Iris pigment epithelial cell (primary cell): ENCODE measurements at regions not wholly inside any gene's neighbourhood (a gene's known extent, or its start where the extent isn't known, plus 50 kb on each side); places are given as distances from the start of the nearest gene placed in this dataset.
A peak's percentile ranks its signal among the peaks of the same experiment; 100 is the strongest.
"Not testable (repeated sequence)": the region's sequence is repeated elsewhere in the genome, so short reads cannot be mapped to it uniquely, and the experiment has no call there.

Source experiments
- DNase-seq: peaks from one replicate; pipeline ENCODE4 v3.0.0-alpha.2; 2011; ENCODE audit warnings: low read depth

DNA sequence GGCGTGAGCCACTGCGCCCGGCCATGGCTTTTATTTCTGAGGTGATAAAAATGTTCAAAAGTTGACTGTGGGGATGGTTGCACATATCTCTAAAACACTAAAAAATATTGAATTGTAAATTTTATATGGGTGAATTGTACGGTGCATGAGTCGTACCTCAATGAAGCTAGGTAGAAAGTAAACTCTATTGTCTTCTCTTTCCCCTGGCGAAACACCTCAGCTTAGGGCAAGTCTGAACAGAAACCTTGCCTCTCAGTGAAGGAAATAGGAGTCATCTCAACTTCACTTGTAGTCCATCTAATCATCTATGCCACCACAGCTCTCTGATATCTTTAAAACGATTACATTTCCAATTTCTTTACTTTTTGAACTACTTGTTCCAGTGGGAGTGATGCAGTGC lies 309.6 kb downstream of the SPATA31A1 start:
- not testable (repeated sequence) for DNase-seq

DNA sequence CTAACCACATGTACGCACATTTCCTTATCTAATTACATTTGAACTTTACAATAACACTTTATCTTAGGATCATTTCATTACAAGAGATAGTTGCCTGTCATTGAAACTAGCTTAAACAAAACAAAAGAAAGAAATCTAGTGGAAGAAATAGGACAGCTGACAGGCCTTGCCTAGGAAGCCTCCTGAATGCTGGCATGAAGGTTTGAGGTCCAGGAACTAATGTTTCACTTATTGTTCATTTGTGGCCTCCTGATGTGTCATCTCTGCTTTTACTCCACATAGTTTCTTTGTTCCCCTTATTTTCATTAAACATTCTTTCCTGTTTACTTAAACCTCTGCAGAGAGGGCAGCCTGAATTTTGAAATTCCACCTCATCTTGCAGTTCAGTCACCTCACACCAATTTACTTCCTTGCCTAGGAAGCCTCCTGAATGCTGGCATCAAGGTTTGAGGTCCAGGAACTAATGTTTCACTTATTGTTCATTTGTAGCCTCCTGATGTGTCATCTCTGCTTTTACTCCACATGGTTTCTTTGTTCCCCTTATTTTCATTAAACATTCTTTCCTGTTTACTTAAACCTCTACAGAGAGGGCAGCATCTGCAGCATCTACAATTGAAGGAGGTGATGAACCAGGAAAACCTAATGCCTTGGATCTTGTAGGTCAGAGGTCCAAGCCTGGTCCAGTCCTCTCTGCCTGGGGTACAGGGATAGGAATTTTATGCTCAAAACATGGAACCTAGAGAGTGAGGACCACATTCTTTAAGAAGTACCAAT lies 319.2 kb downstream of the SPATA31A1 start:
- not testable (repeated sequence) for DNase-seq

DNA sequence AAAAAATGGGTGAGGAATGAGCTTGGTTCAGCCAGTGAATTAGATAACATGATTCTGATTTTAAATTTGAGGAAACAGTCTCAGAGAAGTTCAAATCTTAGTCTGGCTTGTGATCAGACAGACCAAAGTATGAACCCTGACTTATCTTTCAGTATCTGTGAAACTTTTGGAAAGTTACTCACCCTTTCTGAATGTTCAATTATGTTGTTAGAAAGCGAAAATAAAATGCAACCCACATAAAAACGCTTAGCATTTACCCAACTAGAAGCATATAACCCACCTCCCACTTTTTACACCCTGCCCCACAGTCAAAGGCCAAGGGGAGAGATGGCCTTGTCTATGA lies 319.7 kb downstream of the SPATA31A1 start:
- DNase-seq = not testable (repeated sequence)

DNA sequence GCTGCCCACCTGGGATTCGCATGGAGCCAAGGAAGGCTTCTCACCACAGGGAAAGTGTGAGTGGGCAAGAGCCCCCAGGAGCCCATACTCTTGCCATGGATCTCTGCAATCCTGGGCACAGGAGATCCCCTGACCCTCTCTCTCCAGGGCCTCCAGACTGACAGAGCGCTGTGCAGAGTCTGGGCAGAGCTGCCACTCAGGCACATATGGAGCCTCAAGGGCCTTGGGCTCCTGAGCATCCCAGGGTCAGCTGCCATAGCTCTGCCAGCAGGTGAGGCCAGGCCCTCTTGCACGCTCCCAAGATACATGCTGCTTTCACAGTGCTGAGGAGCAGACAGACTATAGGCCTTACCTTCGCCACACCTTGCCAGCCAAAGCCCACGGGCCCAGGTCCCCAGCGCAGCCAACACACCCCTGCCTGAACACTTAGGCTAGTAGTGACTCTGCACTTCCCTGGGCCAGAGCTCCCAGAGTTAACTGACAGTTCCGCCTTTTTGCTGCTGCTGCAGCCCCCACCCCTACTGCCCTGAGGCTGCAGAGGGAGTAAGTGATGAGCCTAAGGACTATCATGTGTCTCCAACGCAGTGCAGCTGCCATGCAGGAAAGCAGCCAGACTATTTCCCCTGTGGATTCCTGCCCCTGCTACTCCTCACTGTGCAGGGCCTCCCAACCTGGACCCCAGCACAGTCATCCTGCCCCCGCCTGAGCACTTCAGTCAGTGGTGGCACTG lies 323.2 kb downstream of the SPATA31A1 start:
- DNase-seq = not testable (repeated sequence)

DNA sequence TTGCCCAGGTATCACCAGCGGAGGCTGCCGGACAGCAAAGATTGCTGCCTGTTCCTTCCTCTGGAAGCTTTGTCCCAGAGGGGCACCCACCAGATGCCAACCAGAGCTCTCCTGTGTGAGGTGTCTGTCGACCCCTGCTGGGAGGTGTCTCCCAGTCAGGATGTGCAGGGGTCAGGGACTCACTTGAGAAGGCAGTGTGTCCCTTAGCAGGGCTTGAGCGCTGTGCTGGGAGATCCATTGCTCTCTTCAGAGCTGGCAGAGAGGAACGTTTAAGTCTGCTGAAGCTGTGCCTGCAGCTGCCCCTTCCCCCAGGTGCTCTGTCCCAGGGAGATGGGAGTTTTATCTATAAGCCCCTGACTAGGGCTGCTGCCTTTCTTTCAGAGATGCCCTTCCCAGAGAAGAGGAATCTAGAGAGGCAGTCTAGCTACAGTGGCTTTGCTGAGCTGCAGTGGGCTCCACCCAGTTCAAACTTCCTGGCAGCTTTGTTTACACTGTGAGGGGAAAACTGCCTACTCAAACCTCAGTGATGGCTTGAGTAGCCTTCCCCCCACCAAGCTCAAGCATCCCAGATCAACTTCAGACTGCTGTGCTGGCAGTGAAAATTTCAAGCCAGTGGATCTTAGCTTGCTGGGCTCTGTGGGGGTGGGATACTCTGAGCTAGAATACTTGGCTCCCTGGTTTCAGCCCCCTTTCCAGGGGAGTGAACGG lies 325.4 kb downstream of the SPATA31A1 start:
- DNase-seq = not testable (repeated sequence)

DNA sequence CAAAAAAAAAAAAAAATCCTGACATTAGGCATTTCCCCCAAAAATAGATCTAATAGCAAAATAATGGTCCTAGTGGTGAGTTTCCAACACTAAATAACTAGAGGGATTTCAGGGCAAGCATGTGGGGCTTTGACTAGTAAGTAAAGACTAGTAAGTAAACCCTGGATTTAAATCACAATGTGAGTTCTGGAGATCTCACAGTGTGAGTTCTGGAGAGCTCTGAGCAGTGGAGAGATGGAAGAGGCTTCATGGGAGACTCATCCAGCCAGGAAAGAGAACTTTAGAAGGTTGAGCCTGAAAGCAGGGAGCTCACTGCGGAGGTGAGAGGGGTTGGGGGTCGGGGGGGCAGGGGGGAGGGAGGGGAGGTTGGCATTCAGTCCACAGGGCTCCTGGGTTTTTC lies 373.4 kb downstream of the SPATA31A1 start:
- DNase-seq = not testable (repeated sequence)

DNA sequence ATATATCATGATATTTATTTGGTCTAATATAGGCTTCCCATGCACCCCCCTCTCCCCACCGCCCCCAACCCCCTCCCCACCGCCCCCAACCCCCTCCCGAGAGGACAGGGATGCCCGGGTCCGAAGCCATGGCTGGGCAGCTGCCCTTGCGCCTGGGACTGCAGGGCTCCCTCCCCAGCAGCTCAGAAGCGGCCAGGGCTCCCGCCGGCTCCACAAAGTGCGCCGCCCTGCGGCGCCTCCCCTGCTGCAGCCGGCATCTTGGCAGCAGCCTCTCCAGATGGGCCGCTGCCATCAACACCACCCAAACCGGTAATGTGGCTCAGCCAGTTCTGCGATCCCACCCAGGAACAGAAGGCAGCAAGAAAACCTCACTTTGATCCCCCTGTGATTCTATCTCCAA lies 389.4 kb downstream of the SPATA31A1 start:
- DNase-seq = not testable (repeated sequence)

DNA sequence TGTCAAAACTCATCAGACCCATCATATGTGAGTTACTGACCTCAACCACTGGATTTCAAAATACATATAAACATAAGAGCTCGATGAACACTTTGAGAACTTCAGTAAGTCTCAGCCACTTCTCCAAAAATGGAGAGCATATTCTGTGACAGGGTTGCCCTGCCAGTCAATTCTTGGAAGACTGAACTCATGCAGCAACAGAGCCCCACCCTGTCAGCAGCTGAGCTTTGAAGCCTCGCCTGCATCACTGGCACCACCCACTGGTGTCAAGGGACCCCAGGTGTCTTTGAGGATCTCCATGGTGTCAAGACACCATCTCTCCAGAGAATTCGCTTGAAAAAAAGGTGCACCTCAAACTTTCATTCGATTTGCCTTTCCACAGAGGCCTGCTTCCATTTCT lies 420.1 kb downstream of the SPATA31A1 start:
- not testable (repeated sequence) for DNase-seq

DNA sequence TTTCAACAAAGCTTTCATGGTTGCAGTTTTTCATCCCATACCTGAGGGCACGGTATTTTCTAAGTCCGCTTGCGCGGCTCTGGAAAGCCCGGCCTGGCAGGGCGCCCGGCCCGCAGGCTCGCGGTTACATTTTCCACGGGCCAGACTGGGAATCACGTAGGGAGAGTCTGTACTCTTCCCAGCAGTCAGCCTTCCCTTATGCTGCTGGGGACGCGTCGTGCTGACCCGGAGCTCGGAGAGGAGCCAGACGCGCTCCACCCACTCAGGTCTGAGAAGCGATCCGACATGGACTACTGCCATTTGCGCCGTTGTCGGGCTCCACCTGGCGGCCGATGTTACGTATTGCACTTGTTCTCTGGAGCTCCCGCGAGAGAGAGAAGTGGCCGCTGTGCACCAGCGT lies 435.9 kb downstream of the SPATA31A1 start:
- not testable (repeated sequence) for DNase-seq

DNA sequence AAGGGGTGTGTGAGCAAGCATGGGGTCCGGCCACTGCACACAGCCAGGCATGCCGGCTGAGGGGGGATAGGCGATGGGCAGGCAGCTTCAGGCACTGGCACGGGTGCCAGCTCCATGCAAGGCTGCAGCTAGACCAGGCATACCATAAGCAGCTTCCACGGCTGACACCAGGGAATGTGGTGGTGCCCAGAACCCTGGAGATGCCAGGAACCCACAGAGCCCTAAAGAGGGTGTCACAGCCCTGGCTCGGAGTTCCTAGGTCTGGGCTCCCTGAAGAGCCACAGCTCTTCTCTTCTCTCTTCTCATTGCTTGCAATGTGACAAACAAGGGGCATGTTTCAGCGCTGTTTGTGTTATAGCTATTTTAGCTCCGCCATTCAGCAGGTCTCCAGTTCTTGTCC lies 442.5 kb downstream of the SPATA31A1 start:
- not testable (repeated sequence) for DNase-seq

DNA sequence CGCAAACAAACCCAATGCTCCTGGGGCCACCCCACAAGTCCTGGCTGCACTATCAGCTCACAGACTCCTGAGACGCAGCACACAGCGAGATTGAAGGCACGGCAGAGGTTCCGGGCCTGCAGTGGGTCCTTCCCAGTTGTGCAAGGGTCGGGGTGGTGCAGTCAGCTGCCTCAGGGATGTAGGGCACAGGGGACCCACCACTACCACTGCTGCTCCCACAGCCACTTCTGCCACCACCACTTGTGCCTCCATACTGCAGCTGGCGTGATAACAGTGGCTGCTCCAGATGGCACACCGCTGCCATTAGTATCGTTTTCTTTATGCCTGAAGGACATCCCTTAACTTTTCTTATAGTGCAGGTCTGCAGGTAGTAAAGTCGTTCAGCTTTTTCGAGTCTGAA lies 443.8 kb downstream of the SPATA31A1 start:
- DNase-seq = not testable (repeated sequence)

DNA sequence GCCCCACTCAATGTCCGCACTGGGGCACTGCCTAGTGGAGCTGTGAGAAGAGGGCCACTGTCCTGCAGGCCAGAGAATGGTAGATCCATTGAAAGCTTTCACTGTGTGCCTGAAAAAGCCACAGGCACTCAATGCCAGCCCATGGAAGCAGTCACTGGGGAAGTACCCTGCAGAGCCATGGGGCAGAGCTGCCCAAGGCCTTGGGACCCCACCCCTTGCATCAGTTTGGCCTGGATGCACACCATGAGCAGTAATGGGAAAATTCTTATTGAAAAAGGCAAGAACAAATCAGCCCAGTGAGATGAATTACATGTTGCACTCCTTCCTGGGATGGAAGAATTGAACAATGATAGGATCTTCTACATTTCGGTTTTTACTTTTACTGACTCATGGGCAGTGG lies 447.1 kb downstream of the SPATA31A1 start:
- not testable (repeated sequence) for DNase-seq

DNA sequence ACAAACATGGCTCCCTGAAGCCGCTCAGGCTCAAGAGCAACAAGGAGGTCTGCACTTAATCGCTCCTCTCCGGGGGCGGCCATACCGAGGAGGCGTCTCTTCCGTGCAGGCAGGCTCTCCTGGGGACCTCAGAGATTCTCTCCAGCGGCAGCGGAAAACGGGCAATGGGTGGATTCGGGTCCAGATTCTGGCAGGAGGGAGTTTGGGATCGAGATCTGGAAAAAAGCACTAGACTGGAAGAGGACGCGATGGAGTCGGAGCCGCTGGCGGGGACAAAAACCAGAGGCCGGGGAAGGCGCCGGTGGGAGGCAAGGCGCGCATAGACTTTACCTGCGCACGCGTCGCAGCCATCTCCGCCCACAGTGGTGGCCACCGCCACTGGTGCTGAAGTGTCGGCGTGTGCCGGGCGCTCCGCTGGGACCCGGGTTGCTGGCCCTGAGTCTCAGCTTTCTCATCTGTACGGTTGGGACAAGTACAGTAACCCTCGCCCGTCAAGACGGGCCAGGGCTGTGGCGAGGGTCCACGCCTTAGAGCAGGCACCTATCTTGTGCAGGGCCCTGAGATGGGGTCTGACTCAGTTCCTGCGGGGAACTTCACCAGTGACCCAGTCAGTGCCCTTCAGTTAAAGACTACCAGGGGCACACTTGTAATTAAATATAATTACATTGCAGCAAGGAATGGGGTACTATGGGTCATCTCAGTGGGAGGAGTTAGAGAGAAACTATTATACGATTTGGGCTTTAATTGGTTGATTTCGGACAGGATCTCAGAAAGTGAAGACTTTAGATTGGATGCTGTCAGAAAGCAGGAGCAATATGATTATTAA lies 454.1 kb downstream of the SPATA31A1 start:
- peak; percentile 56 for DNase-seq

DNA sequence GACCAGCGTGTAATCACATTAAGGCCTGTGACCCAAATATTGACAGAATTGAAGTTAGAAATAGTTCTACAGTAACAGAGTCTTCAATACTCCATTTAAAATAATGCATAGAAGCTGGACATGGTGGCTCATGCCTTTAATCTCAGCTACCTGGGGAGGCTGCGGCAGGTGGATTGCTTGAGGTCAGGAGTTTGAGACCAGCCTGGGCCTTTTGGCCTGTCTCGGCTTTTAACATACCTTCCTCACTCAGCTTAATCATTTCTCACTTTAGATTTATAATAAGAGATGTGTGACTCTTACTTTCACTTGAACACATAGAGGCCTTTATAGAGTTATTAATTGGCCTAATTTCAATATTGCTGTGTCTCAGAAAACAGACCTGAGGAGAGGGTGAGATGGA lies 454.9 kb downstream of the SPATA31A1 start:
- DNase-seq = not testable (repeated sequence)

DNA sequence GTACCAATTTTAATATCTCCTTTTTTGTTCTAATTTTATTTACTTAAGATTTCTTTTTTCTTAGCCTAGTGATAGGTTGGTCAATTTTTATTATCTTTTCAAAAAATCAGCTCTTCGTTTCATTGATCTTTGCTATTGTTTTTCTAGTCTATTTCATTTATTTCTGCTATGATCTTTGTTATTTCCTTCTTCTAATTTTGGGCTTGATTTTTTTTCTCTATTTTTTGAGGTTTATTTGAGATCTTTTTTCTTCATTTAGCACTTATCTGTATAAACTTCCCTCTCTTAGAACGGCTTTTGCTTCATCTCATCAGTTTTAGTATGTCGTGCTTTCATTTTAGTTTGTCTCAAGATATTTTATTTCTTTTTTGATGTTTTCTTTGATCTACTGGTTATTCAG lies 456.1 kb downstream of the SPATA31A1 start:
- not testable (repeated sequence) for DNase-seq

DNA sequence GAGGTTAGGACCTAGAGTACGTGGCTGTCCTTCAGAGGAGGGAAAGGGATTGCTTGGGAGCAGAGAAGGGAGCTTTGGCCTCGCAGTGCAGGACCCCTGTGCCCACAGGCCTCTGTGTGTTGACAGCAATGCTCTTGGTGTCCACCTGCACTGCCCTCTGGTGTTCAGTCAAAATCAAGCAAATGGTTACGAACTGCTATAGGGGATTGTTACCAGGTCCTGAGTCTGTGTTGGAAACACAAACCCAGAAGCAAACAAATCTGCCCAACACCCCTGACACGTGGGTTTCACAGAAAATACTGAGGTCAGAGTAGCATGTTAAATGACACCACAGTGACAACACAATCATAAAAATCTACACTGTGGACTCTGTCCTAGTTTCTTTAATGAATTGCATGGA lies 473.0 kb downstream of the SPATA31A1 start:
- DNase-seq = peak; percentile 8
